Hepatocyte (in vitro differentiated cells): ENCODE measurements at regions not wholly inside any gene's neighbourhood (a gene's known extent, or its start where the extent isn't known, plus 50 kb on each side); places are given as distances from the start of the nearest gene placed in this dataset.

Source experiments
- DNase-seq: peaks from one replicate; pipeline ENCODE4 v3.0.0-alpha.2; 2016; ENCODE audit warnings: low spot score
- H2AFZ ChIP-seq: fragments of 200-600 bp; sonication (generic); 2 replicates; pipeline ENCODE4 v1.6.0; 2016; ENCODE audit warnings: antibody characterized with exemption, mild to moderate bottlenecking
- H3K27ac ChIP-seq: fragments of 200-600 bp; sonication (generic); 2 replicates; pipeline ENCODE4 v1.5.1; 2016; ENCODE audit warnings: mild to moderate bottlenecking
- H3K27me3 ChIP-seq: fragments of 200-600 bp; sonication (generic); 2 replicates; pipeline ENCODE4 v1.6.1; 2016
- H3K36me3 ChIP-seq: fragments of 200-600 bp; sonication (generic); replicated peaks from 2 replicates; pipeline ENCODE4 v1.5.1; 2016; ENCODE audit warnings: low read depth; ENCODE audit not compliant: insufficient read depth
- H3K4me1 ChIP-seq: fragments of 200-600 bp; sonication (generic); 2 replicates; pipeline ENCODE4 v1.5.1; 2016; ENCODE audit warnings: mild to moderate bottlenecking, moderate library complexity; ENCODE audit not compliant: insufficient read depth
- H3K4me2 ChIP-seq: fragments of 200-600 bp; sonication (generic); 2 replicates; pipeline ENCODE4 v1.6.0; 2016
- H3K4me3 ChIP-seq: fragments of 200-600 bp; sonication (generic); 2 replicates; pipeline ENCODE4 v1.5.1; 2016; ENCODE audit warnings: mild to moderate bottlenecking
- H3K79me2 ChIP-seq: fragments of 200-600 bp; sonication (generic); 2 replicates; pipeline ENCODE4 v1.6.0; 2017; ENCODE audit warnings: mild to moderate bottlenecking
- H3K9me2 ChIP-seq: fragments of 200-600 bp; sonication (generic); replicated peaks from 2 replicates; pipeline ENCODE4 v1.6.0; 2017; ENCODE audit warnings: mild to moderate bottlenecking; ENCODE audit not compliant: insufficient read depth
- H3K9me3 ChIP-seq: fragments of 200-600 bp; sonication (generic); 2 replicates; pipeline ENCODE4 v1.5.1; 2016; ENCODE audit warnings: low read depth, mild to moderate bottlenecking
- H4K20me1 ChIP-seq: fragments of 200-600 bp; sonication (generic); 2 replicates; pipeline ENCODE4 v1.6.0; 2016; ENCODE audit warnings: mild to moderate bottlenecking; ENCODE audit not compliant: insufficient read depth, poor library complexity, severe bottlenecking
- CTCF ChIP-seq: fragments of 200-600 bp; sonication (generic); IDR thresholded peaks from 2 replicates; pipeline ENCODE4 v1.5.1; 2016; ENCODE audit warnings: antibody characterized with exemption, mild to moderate bottlenecking; ENCODE audit not compliant: poor library complexity
- EZH2 ChIP-seq: fragments of 200-600 bp; sonication (generic); IDR thresholded peaks from 2 replicates; pipeline ENCODE4 v1.6.1; 2016; ENCODE audit warnings: antibody characterized with exemption, mild to moderate bottlenecking, borderline replicate concordance
- EZH2phosphoT487 ChIP-seq: fragments of 200-600 bp; sonication (generic); IDR thresholded peaks from one replicate; pipeline ENCODE4 v1.6.1; 2018; ENCODE audit warnings: antibody characterized with exemption, mild to moderate bottlenecking, low read depth, moderate library complexity; ENCODE audit not compliant: unreplicated experiment, severe bottlenecking
- WGBS: methylation state at CpG from one replicate; pipeline ENCODE4 v1.1.6; 2016; ENCODE audit warnings: low lambda C conversion rate; ENCODE audit errors: missing lambda C conversion rate; 5-methylcytosine and 5-hydroxymethylcytosine counted together

DNA sequence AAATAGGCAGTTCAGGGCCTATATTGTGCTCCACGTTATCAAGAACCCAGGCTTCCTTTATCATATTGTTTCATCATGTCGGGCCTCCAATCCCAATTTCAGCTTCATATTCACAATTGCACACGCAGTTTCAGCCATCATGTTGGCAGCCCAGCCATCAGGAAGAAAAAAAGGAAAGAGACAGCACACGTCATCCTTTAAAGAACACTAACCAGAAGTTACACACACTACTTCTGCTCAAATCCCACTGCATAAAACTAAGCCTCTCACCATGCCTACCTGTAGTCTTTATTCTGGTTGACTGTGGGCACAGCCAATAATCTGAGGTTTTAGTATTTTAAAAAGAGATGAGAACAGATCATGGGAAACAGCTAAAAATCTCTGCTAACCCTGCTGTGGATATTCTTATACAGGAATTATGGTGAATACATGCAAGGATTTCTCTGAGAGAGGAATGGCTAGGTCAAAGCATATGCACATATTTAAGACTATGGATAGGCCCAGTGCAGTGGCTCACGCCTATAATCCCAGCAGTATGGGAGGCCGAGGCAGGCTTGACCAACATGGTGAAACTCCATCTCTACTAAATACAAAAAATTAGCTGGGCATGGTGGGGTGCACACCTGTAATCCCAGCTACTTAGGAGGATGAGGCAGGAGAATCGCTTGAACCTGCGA is 534.4 kb downstream of the ETV1 start:
- Histone ChIP-seq H3K4me3 (no peak overlapping the region), H3K36me3 (no peaks in the 10 kb centered on the region), H3K27me3 (no peaks in the 10 kb centered on the region), H3K27ac (no peak overlapping the region), H3K79me2 (no peaks in the 10 kb centered on the region), H4K20me1 (no peaks in the 10 kb centered on the region), H3K9me2 (no peaks in the 10 kb centered on the region), H2AFZ (no peak overlapping the region), H3K9me3 (no peaks in the 10 kb centered on the region), H3K4me2 (no peak overlapping the region), H3K4me1 (no peaks in the 10 kb centered on the region)
- TF ChIP-seq CTCF, result no peak
- no peak for TF ChIP-seq EZH2
- no peak for TF ChIP-seq EZH2phosphoT487
- WGBS, result 90% methylated on average over 8 of the region's 8 CpGs
- DNase-seq, result no peak

DNA sequence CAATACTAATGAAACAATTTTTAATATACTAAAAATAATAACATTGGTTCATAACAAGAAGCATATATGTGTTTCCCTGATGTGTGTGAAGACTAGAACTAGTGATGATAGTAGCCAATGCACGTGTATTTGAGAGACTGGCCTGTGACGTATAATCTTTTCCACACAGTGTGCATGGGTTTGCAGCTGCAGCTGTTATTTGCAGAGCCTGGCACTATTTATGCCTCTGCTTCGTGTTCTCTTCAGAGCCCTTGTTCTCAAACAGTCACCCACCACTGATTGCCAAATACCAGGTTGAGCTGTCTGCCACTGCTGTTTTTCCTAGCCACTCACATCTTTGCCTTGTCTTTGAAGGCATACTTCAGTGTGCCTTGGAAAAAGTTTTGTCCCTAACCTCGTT is 531.7 kb downstream of the ETV1 start:
- no peak overlapping the region for H3K4me3 ChIP-seq
- no peaks in the 10 kb centered on the region for H3K27me3 ChIP-seq
- no peak for DNase-seq
- H3K36me3 ChIP-seq, result no peaks in the 10 kb centered on the region
- H2AFZ ChIP-seq, result no peak overlapping the region
- 76% methylated on average over 4 of the region's 4 CpGs for WGBS
- H3K4me1 ChIP-seq, result no peaks in the 10 kb centered on the region
- H3K4me2 ChIP-seq, result no peak overlapping the region
- no peaks in the 10 kb centered on the region for H3K9me3 ChIP-seq
- H3K27ac ChIP-seq, result no peak overlapping the region
- no peaks in the 10 kb centered on the region for H3K79me2 ChIP-seq
- no peaks in the 10 kb centered on the region for H4K20me1 ChIP-seq
- TF ChIP-seq EZH2phosphoT487, result no peak
- TF ChIP-seq CTCF, result no peak
- no peak for TF ChIP-seq EZH2
- no peaks in the 10 kb centered on the region for H3K9me2 ChIP-seq

GRCh38 chr7:13466874-13467547 is 522.5 kb downstream of the ETV1 start:
- H3K27ac ChIP-seq, result no peak overlapping the region
- DNase-seq, result no peak
- H2AFZ ChIP-seq, result no peak overlapping the region
- no peaks in the 10 kb centered on the region for H3K27me3 ChIP-seq
- H3K36me3 ChIP-seq, result no peaks in the 10 kb centered on the region
- no peaks in the 10 kb centered on the region for H4K20me1 ChIP-seq
- TF ChIP-seq EZH2phosphoT487 (no peak), CTCF (no peak), EZH2 (no peak)
- no peaks in the 10 kb centered on the region for H3K9me2 ChIP-seq
- peaks cover 5% of the 10 kb centered on the region for H3K4me1 ChIP-seq
- H3K79me2 ChIP-seq, result no peaks in the 10 kb centered on the region
- H3K9me3 ChIP-seq, result no peaks in the 10 kb centered on the region
- WGBS, result 57% methylated on average over 7 of the region's 7 CpGs
- peak overlapping the region; percentile 23 for H3K4me2 ChIP-seq
- no peak overlapping the region for H3K4me3 ChIP-seq
